ENCODE measurements at regions not wholly inside any gene's neighbourhood (a gene's known extent, or its start where the extent isn't known, plus 50 kb on each side); places are given as distances from the start of the nearest gene placed in this dataset.
A peak's percentile ranks its signal among the peaks of the same experiment; 100 is the strongest.

- H3K4me1 Mint-ChIP-seq (ENCODE audit: low read depth) = peaks cover 15% of the 10 kb centered on the region
- H3K9me3 Mint-ChIP-seq = no peaks in the 10 kb centered on the region
- H3K27ac Mint-ChIP-seq = no peak overlapping the region
- peaks cover 27% of the 10 kb centered on the region for H3K27me3 Mint-ChIP-seq (ENCODE audit: insufficient read depth)
- no peak for DNase-seq
- H3K36me3 Mint-ChIP-seq (ENCODE audit: low read depth) = no peaks in the 10 kb centered on the region
- no peak overlapping the region for H3K4me3 Mint-ChIP-seq
- TF ChIP-seq CTCF (IDR thresholded peaks at IDR 0.05) = no peak
These were observed 50.2 kb upstream of the LRP8 start for GRCh38 chr1:53378061-53378460.

GRCh38 chr1:53378932-53379661, 51.2 kb upstream of the LRP8 start:
- Mint-ChIP-seq H3K4me3 (no peak overlapping the region), H3K4me1 (ENCODE audit: low read depth) (peaks cover 15% of the 10 kb centered on the region), H3K9me3 (no peaks in the 10 kb centered on the region), H3K27ac (no peak overlapping the region), H3K27me3 (ENCODE audit: insufficient read depth) (peaks cover 25% of the 10 kb centered on the region), H3K36me3 (ENCODE audit: low read depth) (no peaks in the 10 kb centered on the region)
- no peak for TF ChIP-seq CTCF (IDR thresholded peaks at IDR 0.05)
- no peak for DNase-seq

- TF ChIP-seq CTCF (IDR thresholded peaks at IDR 0.05) = no peak
- DNase-seq = no peak
- H3K9me3 Mint-ChIP-seq = no peaks in the 10 kb centered on the region
- H3K4me1 Mint-ChIP-seq (ENCODE audit: low read depth) = peaks cover 15% of the 10 kb centered on the region
- no peak overlapping the region for H3K27ac Mint-ChIP-seq
- H3K36me3 Mint-ChIP-seq (ENCODE audit: low read depth) = no peaks in the 10 kb centered on the region
- peaks cover 25% of the 10 kb centered on the region for H3K27me3 Mint-ChIP-seq (ENCODE audit: insufficient read depth)
- H3K4me3 Mint-ChIP-seq = no peak overlapping the region
These were observed 51.8 kb upstream of the LRP8 start for GRCh38 chr1:53379662-53380002.

- H3K9me3 Mint-ChIP-seq = no peaks in the 10 kb centered on the region
- no peak for TF ChIP-seq CTCF (IDR thresholded peaks at IDR 0.05)
- H3K4me1 Mint-ChIP-seq (ENCODE audit: low read depth) = peaks cover 15% of the 10 kb centered on the region
- H3K36me3 Mint-ChIP-seq (ENCODE audit: low read depth) = no peaks in the 10 kb centered on the region
- H3K27ac Mint-ChIP-seq = no peak overlapping the region
- H3K27me3 Mint-ChIP-seq (ENCODE audit: insufficient read depth) = peaks cover 24% of the 10 kb centered on the region
- no peak overlapping the region for H3K4me3 Mint-ChIP-seq
- no peak for DNase-seq
These were observed 52.4 kb upstream of the LRP8 start for GRCh38 chr1:53380296-53380695.

- DNase-seq = peak; percentile 54
- Mint-ChIP-seq H3K4me1 (ENCODE audit: low read depth) (peaks cover 15% of the 10 kb centered on the region), H3K9me3 (no peaks in the 10 kb centered on the region; the same call in 1 of the 2 replicates), H3K4me3 (no peak overlapping the region; the same call in 1 of the 2 replicates), H3K36me3 (ENCODE audit: low read depth) (no peaks in the 10 kb centered on the region), H3K27me3 (ENCODE audit: insufficient read depth) (peaks cover 23% of the 10 kb centered on the region), H3K27ac (no peak overlapping the region)
- TF ChIP-seq CTCF (IDR thresholded peaks at IDR 0.05) = no peak
These were observed 54.0 kb upstream of the LRP8 start for GRCh38 chr1:53381790-53382401.

All from HFFc6 (cell line).